Stromal cell of bone marrow (primary cell): ENCODE measurements at regions not wholly inside any gene's neighbourhood (a gene's known extent, or its start where the extent isn't known, plus 50 kb on each side); places are given as distances from the start of the nearest gene placed in this dataset.
A peak's percentile ranks its signal among the peaks of the same experiment; 100 is the strongest.

ENCODE experiments used
- DNase-seq: peaks from one replicate; pipeline ENCODE4 v3.0.0-alpha.2; 2012; ENCODE audit warnings: low read depth

GRCh38 chr6:163985710-163986109 lies 571.2 kb downstream of the QKI start:
- no peak for DNase-seq

- DNase-seq: no peak
These were observed 570.5 kb downstream of the QKI start for GRCh38 chr6:163985040-163985439.

GRCh38 chr6:163984124-163984936 lies 569.8 kb downstream of the QKI start:
- DNase-seq: no peak

GRCh38 chr6:163983679-163984078 lies 569.2 kb downstream of the QKI start:
- DNase-seq: no peak

GRCh38 chr6:163974322-163974721 lies 559.8 kb downstream of the QKI start:
- DNase-seq: no peak

GRCh38 chr6:163971841-163972838 lies 557.6 kb downstream of the QKI start:
- no peak for DNase-seq

GRCh38 chr6:163970846-163971564 lies 556.5 kb downstream of the QKI start:
- DNase-seq: no peak

GRCh38 chr6:163965426-163966348 lies 551.2 kb downstream of the QKI start:
- no peak for DNase-seq

GRCh38 chr6:163964789-163965188 lies 550.3 kb downstream of the QKI start:
- no peak for DNase-seq

- no peak for DNase-seq
These were observed 548.9 kb downstream of the QKI start for GRCh38 chr6:163963205-163964120.

GRCh38 chr6:163962627-163963117 lies 548.2 kb downstream of the QKI start:
- no peak for DNase-seq

- DNase-seq: no peak
These were observed 545.6 kb downstream of the QKI start for GRCh38 chr6:163960128-163960527.

GRCh38 chr6:163958646-163959045 lies 544.1 kb downstream of the QKI start:
- no peak for DNase-seq

GRCh38 chr6:163956571-163957407 lies 542.3 kb downstream of the QKI start:
- peak; percentile 75 for DNase-seq

- DNase-seq: no peak
These were observed 541.2 kb downstream of the QKI start for GRCh38 chr6:163955756-163956155.

GRCh38 chr6:163955096-163955495 lies 540.6 kb downstream of the QKI start:
- DNase-seq: no peak

- no peak for DNase-seq
These were observed 539.7 kb downstream of the QKI start for GRCh38 chr6:163954088-163954775.

- DNase-seq: no peak
These were observed 537.5 kb downstream of the QKI start for GRCh38 chr6:163952005-163952404.
